ENCODE measurements at regions not wholly inside any gene's neighbourhood (a gene's known extent, or its start where the extent isn't known, plus 50 kb on each side); places are given as distances from the start of the nearest gene placed in this dataset.

DNA sequence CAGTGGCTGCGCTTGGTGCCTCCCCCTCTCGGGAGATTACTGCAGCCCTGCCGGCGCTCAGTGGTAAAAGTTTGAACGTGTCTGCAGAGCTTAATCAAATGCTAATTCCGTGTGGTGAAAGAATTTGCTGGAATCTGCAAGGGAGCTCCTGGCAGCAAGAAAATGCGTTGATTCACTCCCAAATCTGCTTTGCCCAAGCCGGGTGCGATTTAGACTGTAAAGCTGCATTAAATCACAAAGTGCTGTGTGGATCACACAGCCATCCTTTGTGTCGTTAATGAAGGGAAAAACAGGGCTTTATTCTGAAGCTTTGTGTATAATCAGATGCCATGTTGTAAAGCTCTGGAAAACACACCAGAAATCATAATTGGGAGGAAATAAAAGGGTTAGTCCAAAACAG, 444.1 kb downstream of the BCOR start:
- no peak for DNase-seq

DNA sequence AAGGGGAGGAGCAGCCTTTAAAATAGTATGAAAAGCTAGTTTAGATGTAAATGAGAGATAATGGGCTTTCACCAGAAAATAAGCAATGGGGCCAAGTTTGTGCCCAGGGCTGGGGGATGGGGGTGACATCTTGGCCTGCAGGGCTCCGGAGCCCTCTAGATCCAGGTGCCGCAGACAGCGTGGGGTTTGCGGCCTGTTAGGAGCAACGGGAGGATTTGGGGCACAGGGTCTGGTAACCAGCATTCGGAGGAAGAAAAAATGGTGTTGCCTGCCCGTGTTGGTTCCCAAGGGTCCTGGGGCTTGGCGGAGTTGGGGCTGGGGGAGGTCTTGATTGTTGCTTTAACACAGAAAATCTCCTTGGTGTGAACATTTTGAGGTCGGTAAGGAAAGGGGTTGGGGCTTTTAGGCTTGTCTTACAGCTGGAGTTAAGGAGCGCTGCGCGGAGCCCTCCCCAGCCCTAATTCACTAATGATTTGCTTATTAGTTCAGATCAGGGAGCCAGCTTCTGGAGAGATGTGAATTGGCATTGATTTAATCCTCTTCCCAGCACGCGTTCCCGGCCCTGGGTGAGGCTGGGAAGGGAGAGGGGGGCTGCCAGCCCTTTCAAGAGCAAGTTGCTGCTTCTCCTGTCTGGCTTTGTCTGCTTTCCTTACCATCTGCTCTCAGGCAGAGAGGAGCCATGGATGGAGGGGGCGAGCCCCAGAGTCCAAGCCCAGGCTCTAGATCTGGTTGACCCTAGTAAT, 443.4 kb downstream of the BCOR start:
- DNase-seq = no peak

DNA sequence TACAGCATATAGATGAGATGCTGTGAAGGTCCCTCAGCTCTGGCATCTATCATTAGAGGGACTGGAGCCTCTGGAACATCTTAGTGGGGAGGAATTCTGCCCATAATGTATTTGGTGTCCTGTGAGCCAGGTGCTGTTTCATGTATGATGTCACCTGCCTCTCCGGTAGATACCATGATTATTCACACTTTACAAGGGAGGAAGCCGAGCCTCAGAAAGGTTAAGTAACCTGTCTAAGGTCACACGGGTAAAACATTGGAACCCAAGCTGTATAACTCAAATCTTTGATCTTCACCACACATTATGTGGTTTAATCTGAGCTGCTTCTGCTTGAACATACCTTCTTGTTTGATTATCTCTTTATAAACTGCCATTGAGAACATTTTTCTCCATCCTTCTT, 442.8 kb downstream of the BCOR start:
- no peak for DNase-seq

DNA sequence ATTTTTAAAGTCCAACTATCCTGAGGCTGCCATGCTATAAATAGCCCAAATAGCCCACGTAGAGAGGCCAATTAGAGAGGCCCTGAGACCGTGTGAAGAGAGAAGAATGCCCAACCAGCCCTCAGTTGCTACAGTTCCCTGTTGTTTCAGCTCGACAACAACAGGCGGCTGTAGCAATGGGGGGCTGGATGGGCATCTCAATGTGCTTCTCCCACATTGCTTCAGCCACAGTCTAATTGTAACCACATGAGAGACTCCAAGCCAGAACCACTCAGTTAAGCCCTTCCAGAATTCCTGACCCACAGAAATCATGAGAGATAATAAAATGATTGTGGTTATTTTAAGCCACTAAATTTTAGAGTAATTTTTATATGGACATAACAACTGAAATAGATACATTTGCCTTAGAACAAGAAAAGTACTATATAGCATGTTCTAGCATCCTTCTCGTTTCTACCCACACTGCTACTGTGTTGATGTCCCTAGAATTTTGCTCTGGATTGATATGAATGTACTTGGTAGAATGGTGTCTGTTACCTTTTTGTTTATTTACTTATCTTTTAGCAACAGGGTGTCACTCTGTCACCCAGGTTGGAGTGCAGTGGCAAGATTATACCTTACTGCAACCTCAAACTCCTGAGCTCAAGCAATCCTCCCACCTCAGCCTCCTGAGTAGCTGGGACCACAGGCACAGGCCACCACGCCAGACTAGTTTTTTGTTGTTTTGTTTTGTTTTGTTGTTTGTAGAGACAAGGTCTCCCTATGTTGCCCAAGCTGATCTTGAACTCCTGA, 436.4 kb downstream of the BCOR start:
- no peak for DNase-seq

- no peak for DNase-seq
Observed at GRCh38 chrX:39665830-39666518, 431.8 kb downstream of the BCOR start.

DNA sequence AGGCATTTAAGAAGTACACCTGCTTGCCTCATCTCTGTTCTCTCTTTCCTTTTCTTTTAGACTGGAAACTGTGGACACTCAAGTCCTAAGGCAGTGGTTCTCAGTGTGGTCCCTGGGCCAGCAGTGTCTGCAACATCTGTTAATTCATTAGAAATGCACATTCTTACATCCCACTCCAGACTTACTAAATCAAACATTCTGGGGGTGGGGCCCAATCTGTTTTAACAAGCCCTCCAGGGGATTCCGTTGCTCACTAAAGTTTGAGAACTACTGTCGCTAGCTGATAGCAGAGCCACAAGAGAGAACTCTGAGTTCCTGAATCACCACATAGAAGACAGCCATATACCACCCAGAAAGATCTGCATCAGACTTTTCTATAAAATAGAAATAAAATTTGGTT, 430.6 kb downstream of the BCOR start:
- no peak for DNase-seq

GRCh38 chrX:39667736-39668482, 429.8 kb downstream of the BCOR start:
- no peak for DNase-seq

- no peak for DNase-seq
Observed at GRCh38 chrX:39669668-39670067, 428.1 kb downstream of the BCOR start.

GRCh38 chrX:39670281-39670680, 427.5 kb downstream of the BCOR start:
- no peak for DNase-seq

- no peak for DNase-seq
Observed at GRCh38 chrX:39672405-39672804, 425.4 kb downstream of the BCOR start.

GRCh38 chrX:39674490-39675161, 423.1 kb downstream of the BCOR start:
- DNase-seq = no peak

- no peak for DNase-seq
Observed at GRCh38 chrX:39675162-39675553, 422.6 kb downstream of the BCOR start.

DNA sequence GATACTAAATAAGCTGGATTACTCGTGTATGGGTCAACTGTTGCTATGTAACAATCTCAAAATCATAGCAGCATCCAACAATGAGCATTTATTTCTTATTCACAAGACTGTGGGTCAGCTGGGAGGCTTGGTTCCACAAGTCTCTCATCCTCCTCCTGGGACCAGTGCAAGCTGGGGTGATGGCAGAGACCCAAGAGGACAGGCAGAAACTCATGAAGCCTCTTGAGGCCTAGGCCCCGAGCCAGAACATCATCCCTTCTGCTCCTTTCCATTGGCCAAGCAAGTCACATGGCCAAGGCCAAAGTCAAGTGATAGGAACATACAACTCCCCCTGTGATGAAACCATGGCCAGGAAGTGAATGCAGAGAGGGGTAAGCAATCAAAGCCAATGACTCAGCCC, 422.1 kb downstream of the BCOR start:
- no peak for DNase-seq

- DNase-seq = no peak
Observed at GRCh38 chrX:39676434-39676833, 421.3 kb downstream of the BCOR start.

GRCh38 chrX:39677585-39677977, 420.2 kb downstream of the BCOR start:
- no peak for DNase-seq

- no peak for DNase-seq
Observed at GRCh38 chrX:39677978-39678791, 419.6 kb downstream of the BCOR start.

DNA sequence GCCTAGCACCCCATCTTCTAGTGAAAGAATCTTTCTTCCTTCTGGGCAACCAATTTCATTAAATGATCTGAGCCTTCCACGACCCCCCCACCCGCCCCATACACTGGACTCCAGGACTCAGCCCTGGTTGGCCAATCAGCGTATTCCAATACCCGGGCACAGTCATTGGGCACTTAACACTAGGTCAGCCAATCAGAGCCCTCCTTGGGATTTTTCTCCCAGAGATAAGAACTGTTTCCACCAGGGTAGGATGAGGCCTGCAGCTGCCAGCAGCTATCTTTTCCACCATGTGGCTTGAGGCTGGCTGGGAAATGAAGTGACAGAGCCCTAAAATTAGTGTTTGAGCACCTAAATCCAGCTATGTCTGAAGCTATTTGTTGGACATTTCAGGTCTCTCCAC, 418.8 kb downstream of the BCOR start:
- no peak for DNase-seq

- no peak for DNase-seq
Observed at GRCh38 chrX:39679497-39680157, 418.1 kb downstream of the BCOR start.

DNA sequence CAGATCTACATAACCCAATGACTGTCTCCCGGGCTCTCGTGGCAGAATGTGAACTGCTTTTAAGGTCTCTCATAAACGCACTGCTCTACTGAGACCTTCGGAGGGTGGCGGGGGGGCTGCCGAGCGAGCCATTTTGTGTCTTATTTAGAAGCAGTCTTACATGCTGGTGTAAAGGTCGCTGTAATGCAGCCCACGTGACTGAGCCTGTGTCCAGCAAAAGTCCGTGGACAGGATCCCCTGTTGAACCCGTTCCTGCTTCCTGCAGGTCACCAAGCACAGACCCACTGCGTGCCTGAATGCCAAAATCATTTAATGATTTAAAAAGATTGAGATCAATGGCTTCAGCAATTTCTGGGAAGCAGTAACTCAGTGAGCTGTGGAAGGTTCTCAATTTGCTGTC, 415.9 kb downstream of the BCOR start:
- DNase-seq = no peak

DNA sequence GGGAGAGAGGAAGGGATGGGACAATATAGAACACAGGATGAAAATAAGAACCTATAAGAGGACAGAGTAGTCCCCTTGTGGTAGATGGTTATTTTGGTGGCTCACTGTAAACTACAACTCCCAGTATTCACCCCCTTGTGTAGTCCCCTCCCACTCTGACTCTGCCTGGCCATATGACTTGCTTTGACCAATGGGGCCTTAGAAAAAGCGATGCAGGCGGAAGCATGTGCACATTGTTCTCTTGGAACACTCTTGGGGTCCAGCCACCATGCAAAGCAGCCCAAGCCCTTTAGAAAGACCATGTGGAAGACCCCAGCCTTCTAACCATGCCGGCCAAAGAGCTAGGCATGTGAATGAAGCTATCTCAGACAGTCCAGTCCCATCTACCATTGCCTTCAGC, 415.0 kb downstream of the BCOR start:
- DNase-seq = no peak

DNA sequence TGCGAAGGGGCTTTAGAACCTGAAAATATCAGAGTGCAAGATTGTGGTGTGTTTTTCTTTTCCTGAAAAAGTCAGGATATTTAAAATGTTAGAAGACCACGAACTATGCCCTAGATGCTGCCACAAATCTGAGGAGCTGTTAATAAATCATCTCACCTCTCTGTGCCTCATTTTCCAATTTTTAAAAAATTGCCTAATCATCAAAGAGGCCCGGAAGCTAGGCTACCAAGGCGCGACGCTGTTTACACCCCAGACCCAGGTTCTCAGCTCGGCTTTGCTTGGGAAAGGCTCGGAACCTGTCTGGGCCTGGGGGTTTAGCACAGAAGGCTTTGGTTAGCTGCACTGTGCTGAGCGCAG, 409.6 kb downstream of the BCOR start:
- DNase-seq = no peak
